ENCODE measurements at regions not wholly inside any gene's neighbourhood (a gene's known extent, or its start where the extent isn't known, plus 50 kb on each side); places are given as distances from the start of the nearest gene placed in this dataset.
"Not testable (repeated sequence)": the region's sequence is repeated elsewhere in the genome, so short reads cannot be mapped to it uniquely, and the experiment has no call there.

DNA sequence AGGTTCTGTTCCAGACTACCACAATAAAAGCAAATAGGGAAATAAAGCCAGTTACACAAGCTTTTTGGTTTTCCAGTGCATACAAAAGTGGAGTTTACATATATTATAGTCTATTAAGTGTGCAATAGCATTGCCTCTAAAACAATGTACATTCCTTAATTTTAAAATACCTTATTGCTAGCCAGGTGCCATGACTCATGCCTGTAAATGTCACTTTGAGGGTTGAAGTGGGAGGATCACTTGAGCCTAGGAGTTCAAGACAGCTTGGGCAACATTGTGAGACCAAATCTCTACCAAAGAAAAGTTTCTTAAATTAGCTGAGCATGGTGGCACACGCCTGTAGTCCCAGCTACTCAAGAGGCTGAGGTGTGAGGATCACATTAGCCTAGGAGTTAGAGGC is 52.9 kb upstream of the IMP4 start:
- Histone ChIP-seq H3K79me2 (ENCODE audit: insufficient read depth, low read length) (no peaks in the 10 kb centered on the region), H2AFZ (ENCODE audit: low read length) (no peak overlapping the region), H3K4me1 (ENCODE audit: insufficient read depth, low read length) (no peaks in the 10 kb centered on the region), H3K27me3 (ENCODE audit: insufficient read depth, low read length) (no peaks in the 10 kb centered on the region), H3K27ac (ENCODE audit: low read depth, low read length) (no peak overlapping the region), H3K36me3 (ENCODE audit: insufficient read depth, low read length) (no peaks in the 10 kb centered on the region), H3K4me2 (ENCODE audit: insufficient read depth, low read length) (no peak overlapping the region), H3K4me3 (ENCODE audit: insufficient read depth, low read length) (no peak overlapping the region), H3K9me3 (ENCODE audit: low read depth, low read length) (no peaks in the 10 kb centered on the region), H4K20me1 (ENCODE audit: insufficient read depth, low read length) (no peaks in the 10 kb centered on the region)
- TF ChIP-seq, protein P1, sequence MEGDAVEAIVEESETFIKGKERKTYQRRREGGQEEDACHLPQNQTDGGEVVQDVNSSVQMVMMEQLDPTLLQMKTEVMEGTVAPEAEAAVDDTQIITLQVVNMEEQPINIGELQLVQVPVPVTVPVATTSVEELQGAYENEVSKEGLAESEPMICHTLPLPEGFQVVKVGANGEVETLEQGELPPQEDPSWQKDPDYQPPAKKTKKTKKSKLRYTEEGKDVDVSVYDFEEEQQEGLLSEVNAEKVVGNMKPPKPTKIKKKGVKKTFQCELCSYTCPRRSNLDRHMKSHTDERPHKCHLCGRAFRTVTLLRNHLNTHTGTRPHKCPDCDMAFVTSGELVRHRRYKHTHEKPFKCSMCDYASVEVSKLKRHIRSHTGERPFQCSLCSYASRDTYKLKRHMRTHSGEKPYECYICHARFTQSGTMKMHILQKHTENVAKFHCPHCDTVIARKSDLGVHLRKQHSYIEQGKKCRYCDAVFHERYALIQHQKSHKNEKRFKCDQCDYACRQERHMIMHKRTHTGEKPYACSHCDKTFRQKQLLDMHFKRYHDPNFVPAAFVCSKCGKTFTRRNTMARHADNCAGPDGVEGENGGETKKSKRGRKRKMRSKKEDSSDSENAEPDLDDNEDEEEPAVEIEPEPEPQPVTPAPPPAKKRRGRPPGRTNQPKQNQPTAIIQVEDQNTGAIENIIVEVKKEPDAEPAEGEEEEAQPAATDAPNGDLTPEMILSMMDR (IDR thresholded peaks at IDR 0.05; ENCODE audit: extremely low read depth, low read depth, low read length): no peak
- no peak for DNase-seq (ENCODE audit: insufficient read length, low spot score, missing footprints)

DNA sequence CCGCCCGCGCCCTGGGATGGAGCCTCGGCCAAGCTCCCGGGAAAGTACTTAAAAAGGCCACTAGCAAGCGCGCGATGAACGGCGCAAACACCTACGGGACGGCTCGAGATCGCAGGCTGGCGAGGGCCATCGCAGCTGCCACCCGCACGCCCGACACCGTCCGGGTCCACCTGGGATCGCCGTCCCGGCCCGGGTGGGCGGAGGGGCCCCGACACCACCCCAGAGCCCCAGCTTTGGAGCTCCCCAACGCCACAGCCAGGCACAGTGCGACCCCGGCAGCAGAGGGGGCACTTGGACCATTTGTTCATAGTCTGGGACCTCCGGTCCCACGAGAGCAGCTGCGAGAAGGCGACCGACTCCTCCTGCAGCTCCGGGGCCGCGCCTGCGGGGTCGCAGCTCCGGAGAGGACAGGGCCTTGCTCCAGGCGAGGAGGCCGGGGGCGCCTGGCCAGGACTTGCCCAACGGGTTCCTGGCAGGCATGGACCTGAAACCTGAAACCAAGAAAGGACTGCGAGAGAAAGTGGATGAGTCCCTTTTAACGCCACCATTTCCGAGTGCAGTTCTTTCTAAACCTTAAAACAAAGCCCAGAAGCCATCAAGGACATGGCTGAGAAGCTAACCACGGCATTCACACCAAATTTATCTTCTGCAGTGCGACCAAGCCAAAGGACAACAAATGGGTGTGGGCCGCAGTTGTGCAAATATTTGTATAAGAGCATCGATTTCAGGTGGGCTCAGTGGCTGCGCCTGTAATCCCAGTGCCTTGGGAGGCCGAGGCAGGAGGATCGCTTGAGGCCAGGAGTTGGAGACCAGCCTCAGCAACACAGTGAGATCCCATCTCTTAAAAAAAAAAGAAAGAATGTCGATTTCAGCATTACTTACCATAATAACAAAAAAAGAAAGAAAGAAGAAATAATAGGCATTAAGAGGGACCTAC is 54.0 kb upstream of the IMP4 start:
- no peak overlapping the region for H2AFZ ChIP-seq (ENCODE audit: low read length)
- H3K9me3 ChIP-seq (ENCODE audit: low read depth, low read length): no peaks in the 10 kb centered on the region
- no peaks in the 10 kb centered on the region for H3K4me1 ChIP-seq (ENCODE audit: insufficient read depth, low read length)
- no peaks in the 10 kb centered on the region for H3K27me3 ChIP-seq (ENCODE audit: insufficient read depth, low read length)
- no peaks in the 10 kb centered on the region for H3K79me2 ChIP-seq (ENCODE audit: insufficient read depth, low read length)
- no peak overlapping the region for H3K4me2 ChIP-seq (ENCODE audit: insufficient read depth, low read length)
- H3K27ac ChIP-seq (ENCODE audit: low read depth, low read length): no peak overlapping the region
- TF ChIP-seq, protein P1 (IDR thresholded peaks at IDR 0.05; ENCODE audit: extremely low read depth, low read depth, low read length): no peak
- no peaks in the 10 kb centered on the region for H3K36me3 ChIP-seq (ENCODE audit: insufficient read depth, low read length)
- no peak for DNase-seq (ENCODE audit: insufficient read length, low spot score, missing footprints)
- no peak overlapping the region for H3K4me3 ChIP-seq (ENCODE audit: insufficient read depth, low read length)
- no peaks in the 10 kb centered on the region for H4K20me1 ChIP-seq (ENCODE audit: insufficient read depth, low read length)

DNA sequence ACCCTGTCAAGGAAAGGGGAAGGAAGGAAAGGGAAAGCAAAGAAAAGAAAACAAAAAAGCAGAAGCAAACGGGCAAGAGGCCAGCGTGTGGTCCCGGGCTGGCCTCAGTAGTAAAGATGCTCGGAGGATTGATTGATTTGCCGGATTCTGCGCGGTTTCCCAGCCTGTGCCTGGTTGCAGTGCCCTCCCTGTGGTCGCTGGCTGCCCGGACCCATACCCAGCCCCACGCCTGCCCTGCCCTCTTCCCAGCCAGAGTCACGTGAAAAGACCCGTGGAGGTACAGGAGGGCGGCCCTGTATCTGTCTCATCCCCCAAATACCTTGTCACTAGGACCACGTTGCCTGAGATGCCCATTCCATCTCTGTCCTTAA is 55.1 kb upstream of the IMP4 start:
- no peaks in the 10 kb centered on the region for H3K79me2 ChIP-seq (ENCODE audit: insufficient read depth, low read length)
- H3K36me3 ChIP-seq (ENCODE audit: insufficient read depth, low read length): no peaks in the 10 kb centered on the region
- DNase-seq (ENCODE audit: insufficient read length, low spot score, missing footprints): no peak
- H3K4me2 ChIP-seq (ENCODE audit: insufficient read depth, low read length): no peak overlapping the region
- no peaks in the 10 kb centered on the region for H3K4me1 ChIP-seq (ENCODE audit: insufficient read depth, low read length)
- no peak overlapping the region for H3K4me3 ChIP-seq (ENCODE audit: insufficient read depth, low read length)
- TF ChIP-seq, protein P1 (IDR thresholded peaks at IDR 0.05; ENCODE audit: extremely low read depth, low read depth, low read length): no peak
- no peak overlapping the region for H3K27ac ChIP-seq (ENCODE audit: low read depth, low read length)
- no peaks in the 10 kb centered on the region for H4K20me1 ChIP-seq (ENCODE audit: insufficient read depth, low read length)
- no peaks in the 10 kb centered on the region for H3K27me3 ChIP-seq (ENCODE audit: insufficient read depth, low read length)
- H2AFZ ChIP-seq (ENCODE audit: low read length): no peak overlapping the region
- no peaks in the 10 kb centered on the region for H3K9me3 ChIP-seq (ENCODE audit: low read depth, low read length)

DNA sequence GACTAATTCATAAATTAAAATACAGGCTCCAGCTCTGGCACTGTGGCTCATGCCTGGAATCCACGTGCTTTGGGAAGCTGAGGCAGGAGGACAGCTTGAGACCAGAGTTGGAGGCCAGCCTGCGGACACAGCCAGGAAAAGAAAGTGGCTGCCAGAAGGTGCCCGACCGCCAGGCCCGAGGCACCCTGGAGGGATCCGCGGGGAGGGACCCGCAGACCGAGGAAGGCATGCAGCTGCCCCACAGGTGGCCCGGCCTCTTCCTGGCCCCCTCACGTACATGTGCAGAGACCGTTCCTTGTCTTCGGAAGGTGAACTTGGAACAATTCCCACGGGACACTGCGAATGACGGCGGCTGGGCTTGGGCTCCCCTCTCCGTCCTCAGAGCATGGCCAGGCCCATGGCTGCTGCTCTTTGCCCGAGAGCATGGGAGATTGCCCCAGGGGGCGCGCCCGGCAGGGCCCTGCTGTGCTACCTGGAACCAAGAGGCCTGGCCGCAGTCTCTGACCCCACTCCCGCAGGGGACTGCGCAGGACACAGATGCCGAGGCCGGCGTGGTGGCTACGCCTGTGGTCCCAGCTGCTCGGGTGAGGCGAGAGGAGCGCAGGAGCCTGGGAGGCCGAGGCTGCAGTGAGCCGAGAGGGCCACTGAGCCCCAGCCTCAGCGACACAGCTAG is 55.6 kb upstream of the IMP4 start:
- H3K4me3 ChIP-seq (ENCODE audit: insufficient read depth, low read length): no peak overlapping the region
- TF ChIP-seq, protein P1 (IDR thresholded peaks at IDR 0.05; ENCODE audit: extremely low read depth, low read depth, low read length): no peak

DNA sequence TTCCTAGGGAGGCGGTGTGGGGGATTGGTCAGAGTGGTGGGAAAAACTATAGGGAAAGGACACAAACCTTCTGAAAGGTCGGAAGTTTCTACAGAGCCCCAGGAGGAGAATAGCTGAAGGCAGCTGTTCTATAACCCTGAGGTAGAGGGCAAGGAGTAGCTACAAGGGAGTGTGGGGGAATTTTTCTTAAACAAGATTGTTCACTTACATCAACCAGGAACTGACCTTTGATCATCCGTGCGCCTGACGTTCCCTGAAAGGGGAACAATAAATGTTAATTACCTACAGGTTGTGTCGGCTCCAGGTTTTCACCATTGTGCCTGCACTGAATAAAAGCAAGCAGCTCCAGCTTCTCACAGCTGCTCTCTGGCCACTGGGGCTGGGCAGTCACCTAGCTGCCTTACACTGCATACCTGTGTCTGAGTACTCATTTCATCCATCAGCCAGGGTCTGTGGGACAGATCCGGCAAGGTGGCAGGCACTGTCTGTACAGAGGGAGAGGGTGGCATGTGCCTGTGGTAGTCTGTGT is 59.3 kb upstream of the IMP4 start:
- not testable (repeated sequence) for DNase-seq (ENCODE audit: insufficient read length, low spot score, missing footprints); H3K36me3 ChIP-seq (ENCODE audit: insufficient read depth, low read length); H3K4me3 ChIP-seq (ENCODE audit: insufficient read depth, low read length); H3K4me1 ChIP-seq (ENCODE audit: insufficient read depth, low read length); H3K27me3 ChIP-seq (ENCODE audit: insufficient read depth, low read length); H4K20me1 ChIP-seq (ENCODE audit: insufficient read depth, low read length); H3K79me2 ChIP-seq (ENCODE audit: insufficient read depth, low read length); H2AFZ ChIP-seq (ENCODE audit: low read length); H3K4me2 ChIP-seq (ENCODE audit: insufficient read depth, low read length); H3K9me3 ChIP-seq (ENCODE audit: low read depth, low read length); H3K27ac ChIP-seq (ENCODE audit: low read depth, low read length)

More for the DNA sequence above, 55.6 kb upstream of the IMP4 start:
- H4K20me1 ChIP-seq (ENCODE audit: insufficient read depth, low read length): no peaks in the 10 kb centered on the region
- H2AFZ ChIP-seq (ENCODE audit: low read length): no peak overlapping the region
- no peak overlapping the region for H3K27ac ChIP-seq (ENCODE audit: low read depth, low read length)
- H3K4me1 ChIP-seq (ENCODE audit: insufficient read depth, low read length): no peaks in the 10 kb centered on the region
- H3K9me3 ChIP-seq (ENCODE audit: low read depth, low read length): no peaks in the 10 kb centered on the region
- no peaks in the 10 kb centered on the region for H3K27me3 ChIP-seq (ENCODE audit: insufficient read depth, low read length)
- H3K36me3 ChIP-seq (ENCODE audit: insufficient read depth, low read length): no peaks in the 10 kb centered on the region
- no peak for DNase-seq (ENCODE audit: insufficient read length, low spot score, missing footprints)
- no peak overlapping the region for H3K4me2 ChIP-seq (ENCODE audit: insufficient read depth, low read length)
- H3K79me2 ChIP-seq (ENCODE audit: insufficient read depth, low read length): no peaks in the 10 kb centered on the region
